DMS 273 (cell line): ENCODE measurements at regions not wholly inside any gene's neighbourhood (a gene's known extent, or its start where the extent isn't known, plus 50 kb on each side); places are given as distances from the start of the nearest gene placed in this dataset.
"Not testable (repeated sequence)": the region's sequence is repeated elsewhere in the genome, so short reads cannot be mapped to it uniquely, and the experiment has no call there.

ENCODE experiments used
- DNase-seq: peaks from one replicate; lab custom pipeline; 2025; ENCODE audit not compliant: unreplicated experiment; lab: John Stamatoyannopoulos, UW

DNA sequence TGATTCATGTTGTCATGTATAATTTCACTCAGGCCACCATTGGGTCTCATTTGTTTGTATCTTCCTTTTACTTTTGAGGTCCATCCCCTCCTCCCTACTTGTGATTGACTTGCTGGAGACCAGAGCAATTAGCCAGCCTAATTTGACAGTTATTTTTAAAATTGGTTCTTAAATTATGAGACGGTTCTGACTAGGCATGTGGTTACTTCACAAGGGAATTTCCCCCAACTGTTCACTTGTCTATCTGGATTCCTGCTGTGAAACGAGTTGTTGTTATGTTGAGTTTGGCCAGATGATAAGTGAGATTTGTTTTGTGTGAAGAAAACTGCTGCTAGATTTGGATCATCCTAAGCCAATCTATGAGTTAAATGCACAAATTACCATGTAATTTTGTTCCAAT is 359.1 kb downstream of the BARHL2 start:
- DNase-seq, result peak; percentile 53

DNA sequence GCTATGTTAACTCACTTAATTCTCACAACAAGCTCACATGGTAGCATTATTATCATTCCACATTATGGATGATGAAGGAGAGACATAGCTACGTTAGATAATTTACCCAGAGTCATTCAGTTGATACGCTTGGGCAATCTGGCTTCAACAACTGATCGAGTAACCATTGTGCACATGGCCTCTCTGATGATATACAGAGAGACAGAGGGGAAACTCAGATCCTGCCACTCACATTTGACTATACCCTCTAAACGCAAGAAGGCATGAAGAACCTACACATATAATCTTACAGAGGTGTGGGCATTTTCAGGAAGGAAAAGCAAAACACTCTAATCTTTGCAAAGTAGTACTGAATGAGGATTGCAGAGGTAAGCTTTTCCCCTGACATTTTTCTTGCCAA is 360.1 kb downstream of the BARHL2 start:
- no peak for DNase-seq

DNA sequence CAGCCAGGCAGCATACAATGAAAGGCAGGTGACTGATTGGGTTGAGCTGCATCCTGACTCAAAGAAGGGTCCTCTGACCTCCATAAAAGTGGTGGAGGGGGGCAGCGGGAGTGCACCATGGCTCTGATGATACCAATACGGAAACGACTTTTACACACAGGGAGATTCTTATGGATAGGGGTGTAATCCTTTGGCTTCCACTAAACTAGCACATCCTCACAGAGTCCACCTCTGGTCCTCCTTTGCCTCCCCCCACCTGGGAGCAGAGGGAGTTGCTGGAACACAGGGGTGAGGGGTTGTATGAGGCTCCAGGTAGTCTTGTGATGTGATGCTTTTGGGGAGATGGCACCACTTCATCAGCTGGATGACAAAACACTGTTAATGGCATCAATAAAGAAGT is 361.0 kb downstream of the BARHL2 start:
- DNase-seq, result no peak

DNA sequence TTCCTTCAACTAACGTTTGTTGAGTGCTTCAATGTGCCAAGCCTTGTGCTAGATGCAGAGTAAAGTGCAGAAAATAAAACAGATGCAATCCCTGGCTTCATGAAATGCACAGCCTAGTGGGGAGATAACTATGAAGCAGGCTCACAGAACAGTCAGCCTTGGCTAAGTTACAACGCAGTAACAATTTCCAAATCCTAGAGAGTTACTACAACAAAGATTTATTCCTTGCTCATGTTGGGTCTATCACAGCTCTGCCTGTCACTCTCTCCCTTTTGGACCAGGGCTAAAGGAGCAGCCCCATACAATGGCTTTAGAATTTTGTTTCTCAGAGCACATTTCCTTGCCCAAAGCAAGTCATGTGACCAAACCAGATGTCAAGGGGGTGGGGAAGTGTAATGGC is 359.8 kb downstream of the ZNF326 start:
- no peak for DNase-seq

DNA sequence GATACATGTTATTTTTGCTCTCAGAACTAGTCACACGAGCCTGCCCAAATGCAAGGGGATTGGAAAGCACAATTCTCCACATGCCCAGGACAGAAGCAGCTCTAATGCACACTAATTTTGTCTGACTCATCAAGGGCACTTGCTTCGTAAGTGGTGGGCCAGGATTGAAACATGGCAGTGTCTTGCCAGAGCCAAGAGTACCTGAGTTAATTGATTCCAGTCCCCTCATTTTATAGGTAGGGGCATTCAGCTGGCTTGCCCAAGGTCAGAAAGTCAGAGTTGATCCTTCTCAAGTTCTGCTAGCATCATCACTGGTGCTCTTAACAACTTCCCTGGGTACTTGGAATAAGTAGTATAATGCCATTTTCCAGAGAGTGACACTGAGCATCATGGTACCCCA is 356.1 kb downstream of the ZNF326 start:
- DNase-seq, result no peak

DNA sequence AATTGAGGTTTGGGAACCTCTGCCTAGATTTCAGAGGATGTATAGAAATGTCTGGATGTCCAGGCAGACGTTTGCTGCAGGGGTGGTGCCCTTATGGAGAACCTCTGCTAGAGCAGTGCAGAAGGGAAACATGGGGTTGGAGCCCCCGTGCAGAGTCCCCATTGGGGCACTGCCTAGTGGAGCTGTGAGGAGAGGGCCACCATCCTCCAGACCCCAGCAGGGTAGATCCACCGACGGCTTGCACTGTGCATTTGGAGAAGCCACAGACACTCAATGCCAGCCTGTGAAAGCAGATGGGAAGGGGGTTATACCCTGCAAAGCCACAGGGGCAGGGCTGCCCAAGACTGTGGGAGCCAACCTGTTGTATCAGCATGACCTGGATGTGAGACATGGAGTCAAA is 354.6 kb downstream of the ZNF326 start:
- DNase-seq, result no peak

DNA sequence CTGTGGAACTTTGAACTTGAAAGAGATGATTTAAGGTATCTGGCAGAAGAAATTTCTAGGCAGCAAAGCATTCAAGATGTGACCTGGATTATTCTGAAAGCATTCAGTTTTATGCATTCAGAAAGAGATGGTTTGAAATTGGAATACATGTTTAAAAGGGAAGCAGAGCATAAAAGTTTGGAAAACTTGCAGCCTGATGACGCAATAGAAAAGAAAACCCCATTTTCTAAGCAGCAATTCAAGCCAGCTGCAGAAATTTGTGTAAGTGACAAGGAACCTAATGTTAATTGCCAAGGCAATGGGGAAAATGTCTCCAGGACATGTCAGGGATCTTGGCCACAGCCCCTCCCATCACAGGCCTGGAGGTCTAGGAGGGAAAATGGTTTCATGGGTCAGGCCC is 354.0 kb downstream of the ZNF326 start:
- no peak for DNase-seq

DNA sequence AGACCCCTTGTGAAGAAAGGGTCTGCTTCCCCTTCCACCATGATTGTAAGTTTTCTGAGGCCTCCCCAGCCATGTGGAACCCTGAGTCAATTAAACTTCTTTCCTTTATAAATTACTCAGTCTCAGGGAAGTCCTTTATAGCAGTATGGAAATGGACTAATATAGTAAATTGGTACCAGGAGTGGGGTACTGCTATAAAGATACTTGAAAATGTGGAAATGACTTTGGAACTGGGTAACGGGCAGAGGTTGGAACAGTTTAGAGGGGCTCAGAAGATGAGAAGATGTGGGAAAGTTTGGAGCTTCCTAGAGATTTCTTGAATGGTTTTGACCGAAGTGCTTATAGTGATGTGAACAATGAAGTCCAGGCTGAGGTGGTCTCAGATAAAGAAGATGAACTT is 353.5 kb downstream of the ZNF326 start:
- DNase-seq, result not testable (repeated sequence)

DNA sequence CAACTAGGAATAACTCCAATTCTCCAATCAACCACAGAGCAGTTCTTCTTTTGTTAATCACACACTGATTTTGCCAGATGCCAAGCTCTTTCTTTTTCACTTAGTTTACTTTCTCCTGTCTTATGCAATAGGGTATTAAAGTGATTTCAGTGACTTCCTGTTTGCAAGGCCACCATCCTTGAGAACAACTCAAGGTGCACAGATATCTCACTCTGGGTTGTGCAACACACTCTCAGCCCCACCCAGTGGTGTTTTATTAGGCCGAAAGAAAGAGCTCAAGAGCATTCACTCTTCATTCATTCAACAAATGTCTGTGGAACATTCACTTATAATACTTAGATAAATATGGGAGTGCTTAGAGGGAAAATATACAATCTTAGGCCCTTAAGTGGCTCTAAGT is 352.5 kb downstream of the ZNF326 start:
- no peak for DNase-seq

DNA sequence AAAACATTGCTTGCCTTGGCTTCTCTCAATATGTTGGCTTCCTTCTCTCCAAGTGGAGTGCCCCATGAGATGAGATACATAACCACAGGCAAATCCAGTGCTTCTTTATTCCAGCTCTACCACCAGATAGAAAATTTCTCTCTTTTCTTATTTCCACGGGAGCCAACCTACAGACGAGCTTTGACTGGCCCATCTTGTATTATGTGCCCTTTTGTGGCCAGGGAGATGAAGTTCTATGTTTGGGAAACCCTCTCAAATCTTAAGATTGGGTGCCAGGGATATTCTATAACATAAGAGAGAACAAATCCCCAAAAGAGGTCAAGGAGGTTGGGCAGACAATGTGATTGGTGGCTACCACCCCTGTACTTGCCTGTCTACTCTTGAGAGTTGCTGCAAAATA is 351.8 kb downstream of the ZNF326 start:
- DNase-seq, result no peak

DNA sequence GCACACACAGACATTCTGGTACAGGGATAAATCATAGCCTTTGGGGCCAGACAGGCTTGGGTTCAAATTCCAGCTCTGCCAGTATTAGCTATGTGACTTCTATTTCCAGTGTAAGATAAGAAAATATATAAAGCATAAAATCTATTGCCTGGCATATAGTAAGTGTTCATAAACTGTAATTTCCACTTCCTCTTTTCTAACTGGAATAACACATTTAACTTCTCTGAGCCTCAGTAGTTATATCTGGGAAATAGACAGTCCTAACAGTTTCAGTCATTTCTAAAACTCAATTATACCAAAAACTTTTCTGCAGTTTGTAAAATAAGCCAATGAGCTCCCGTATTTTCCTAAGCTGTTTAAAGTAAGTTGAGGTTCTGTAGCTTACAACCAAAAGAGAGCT is 351.4 kb downstream of the ZNF326 start:
- no peak for DNase-seq

DNA sequence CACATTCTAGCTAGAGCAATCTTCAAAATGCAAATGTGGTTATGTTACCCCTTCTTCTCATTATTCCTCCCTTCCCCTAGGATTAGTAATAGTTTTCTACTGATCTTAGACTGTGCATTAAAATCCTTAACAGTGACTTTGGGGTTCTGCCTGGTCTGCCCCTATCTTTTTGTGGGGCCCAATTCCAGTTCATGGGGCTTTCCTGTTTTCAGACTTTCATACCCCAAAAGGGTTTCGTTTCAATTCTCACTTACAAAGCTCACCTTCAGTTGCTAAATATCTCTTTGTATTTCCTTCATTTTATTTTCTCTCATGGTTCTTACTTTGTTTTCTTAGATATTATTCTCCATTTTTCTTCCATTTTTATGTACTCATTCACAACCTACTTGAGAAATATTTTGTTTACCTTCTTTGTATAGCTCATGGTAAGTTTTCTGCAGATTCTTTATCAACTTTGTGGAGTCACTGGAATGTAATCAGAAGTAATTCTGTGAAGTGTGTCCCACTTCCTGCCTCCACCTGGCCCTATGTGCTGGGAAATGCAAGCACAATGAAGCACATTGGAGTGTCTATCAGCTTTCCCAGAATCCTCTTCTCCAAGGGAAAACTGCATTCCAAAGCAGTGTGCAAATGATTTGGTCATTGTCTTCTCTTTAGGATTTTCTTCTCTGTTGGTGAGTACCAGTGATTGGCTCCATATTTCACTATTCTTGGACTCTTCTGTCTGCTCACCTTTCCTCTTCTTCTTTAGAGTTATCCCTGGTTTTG is 350.2 kb downstream of the ZNF326 start:
- no peak for DNase-seq

DNA sequence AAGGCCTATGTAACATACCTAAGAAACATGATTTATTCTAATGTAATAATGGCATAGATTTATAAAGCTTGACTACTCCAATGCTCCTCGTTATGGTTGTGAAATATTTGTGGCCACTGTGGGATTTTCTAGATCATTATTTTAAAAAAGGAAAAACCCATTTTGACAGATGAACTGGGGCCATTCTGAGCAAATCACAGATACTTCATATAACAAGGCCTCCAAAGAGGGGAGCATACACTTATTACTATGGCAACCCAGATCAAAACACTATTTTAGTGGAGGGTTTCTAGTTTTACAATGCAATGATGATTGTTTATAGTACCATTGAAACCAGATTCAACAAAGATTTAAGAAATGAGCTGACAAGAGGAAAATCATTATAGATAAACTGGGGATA is 346.6 kb downstream of the ZNF326 start:
- no peak for DNase-seq

DNA sequence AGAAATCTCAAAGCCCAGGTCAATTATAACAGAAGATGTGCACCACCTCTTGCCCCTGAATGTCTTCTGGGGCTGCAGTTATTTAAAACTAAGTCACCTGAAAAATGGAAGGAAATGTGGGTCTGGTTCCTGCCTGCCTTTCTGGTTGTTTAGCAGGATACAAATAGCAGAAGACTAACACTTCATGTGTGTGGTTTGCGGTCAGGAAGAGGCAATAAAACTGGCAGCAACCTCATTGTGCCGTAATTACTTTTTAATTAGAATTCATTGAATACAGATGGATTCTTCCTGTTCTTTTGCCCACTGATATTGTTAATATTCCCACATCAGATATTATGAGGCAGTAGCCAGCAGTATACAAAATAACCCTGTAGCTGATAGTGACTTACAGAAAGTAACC is 345.7 kb downstream of the ZNF326 start:
- no peak for DNase-seq

DNA sequence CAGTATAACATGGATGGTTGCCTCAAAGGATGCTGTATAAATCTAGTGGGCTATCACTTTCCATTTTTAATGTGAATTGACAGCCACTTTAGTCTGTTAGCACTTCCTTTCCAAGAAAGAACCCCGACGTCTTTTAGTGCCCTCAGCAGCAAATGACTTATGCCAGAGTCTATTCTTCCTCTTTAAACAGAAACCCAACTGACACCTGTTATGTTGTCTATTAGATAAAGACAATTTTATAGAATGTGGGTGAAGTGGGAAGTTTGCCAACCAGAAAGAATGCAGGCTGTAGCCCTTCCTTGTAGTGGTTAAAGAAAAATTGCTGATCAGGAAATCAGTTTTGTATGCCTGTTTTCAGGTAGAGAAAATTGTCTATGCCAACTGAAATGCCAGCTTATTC is 344.9 kb downstream of the ZNF326 start:
- no peak for DNase-seq

DNA sequence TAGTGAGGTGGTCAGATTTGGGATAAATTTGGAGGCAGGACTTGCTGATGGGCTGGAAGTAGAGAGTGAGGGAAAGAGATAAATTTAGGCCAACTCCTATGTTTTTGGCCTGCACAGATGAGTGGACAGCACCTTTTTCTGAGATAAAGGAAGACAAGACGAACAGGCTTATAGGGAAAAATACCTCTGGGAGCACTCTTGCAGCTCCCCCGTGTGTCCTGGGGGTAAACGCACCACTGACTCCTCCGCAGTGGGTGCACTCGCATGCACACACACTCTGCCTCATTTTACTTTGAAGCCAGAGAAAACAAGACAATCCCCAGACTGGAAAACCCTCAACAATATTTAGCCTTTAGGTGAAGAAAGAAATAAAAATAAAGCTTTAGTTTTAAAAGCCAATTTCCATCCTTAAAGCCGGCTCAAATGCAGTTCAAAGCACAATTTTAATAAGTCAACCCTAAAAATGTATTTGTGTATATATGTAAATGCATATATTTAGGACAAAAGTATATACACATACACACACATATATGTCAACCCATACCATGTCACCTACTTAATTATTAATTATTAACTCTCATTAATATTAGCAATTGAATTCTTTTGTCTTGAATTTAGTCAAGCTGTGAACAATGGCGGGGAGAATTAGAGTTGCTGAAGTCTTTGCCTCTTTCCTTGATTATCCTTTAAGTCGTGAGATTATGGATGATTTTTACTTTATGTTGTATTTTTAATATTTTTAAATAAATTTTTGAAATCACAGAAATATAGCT is 341.8 kb downstream of the ZNF326 start:
- no peak for DNase-seq

DNA sequence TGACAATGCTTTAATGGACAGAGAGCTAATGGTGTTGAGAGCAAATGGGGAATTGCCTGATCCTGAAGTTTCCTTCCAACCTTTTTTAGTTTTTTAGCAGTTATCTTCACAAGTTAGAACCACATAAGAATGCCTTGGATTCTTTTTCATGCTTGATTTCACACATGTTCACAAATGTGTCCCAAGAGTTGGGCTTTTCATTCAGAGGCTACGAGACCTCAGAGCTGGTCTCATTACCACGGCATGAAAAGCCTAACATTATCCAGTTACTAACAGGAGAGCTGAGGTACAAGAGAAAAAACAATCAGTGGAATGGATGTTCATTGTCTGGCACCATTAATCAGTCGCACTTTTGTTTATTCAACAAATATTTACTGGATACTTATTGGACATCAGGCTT is 340.6 kb downstream of the ZNF326 start:
- DNase-seq, result no peak

DNA sequence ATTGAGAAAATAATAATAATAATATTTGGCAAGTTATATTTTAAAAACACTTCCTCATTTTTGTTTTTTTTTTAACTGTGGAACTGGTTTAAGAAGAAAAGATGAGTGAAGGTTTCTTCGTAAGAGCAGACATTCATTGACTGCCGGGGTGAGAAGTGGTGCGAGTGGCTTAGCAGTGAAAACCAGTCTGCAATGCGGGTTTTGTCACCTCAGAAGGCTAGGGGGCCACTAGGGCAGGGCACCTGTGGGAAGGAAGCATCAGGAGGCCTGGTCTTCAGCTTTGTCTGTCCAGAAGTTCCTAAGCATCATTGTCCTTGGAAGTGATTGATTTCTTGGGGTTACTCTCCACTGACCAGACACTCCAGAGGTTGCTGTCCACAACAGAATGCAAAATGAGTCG is 339.2 kb downstream of the ZNF326 start:
- DNase-seq, result no peak

DNA sequence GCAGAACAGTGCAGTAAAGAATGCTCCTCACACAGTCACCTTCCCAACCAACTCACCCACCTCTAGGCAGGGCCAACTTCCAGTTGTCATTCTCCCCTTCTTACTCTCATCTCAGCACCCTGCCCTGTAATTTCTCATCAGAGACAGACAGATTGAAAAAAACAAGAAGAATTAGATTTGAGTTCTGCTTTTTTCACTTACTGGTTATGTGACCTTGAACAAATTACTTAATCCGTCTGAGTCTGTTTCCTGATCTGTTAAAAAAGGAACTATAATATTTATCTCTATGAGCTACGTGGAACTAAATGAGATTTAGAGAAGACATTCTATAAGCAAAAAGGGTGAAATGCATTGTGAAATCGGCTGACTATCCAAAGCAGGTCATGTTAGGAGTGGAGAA is 330.3 kb downstream of the ZNF326 start:
- DNase-seq, result no peak

DNA sequence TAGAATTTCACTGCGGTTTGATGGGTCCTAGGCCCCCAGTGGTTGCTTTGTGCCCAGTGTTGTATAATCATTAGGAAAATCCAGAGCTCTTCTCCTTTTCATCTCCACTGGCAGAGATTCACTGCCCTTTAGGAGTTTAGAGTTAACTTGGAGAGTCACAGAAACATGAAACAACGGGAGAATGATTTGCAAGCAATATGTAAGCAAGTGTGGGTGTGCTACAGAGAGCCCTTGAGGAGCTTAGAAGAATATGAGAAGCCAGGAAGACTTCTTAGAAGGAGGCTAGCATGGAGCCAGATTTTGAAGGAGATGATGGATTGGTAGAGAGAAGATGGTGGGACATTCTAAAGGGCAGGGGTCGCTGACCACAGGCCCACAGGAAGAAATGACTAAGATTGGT is 327.3 kb downstream of the ZNF326 start:
- DNase-seq, result no peak

DNA sequence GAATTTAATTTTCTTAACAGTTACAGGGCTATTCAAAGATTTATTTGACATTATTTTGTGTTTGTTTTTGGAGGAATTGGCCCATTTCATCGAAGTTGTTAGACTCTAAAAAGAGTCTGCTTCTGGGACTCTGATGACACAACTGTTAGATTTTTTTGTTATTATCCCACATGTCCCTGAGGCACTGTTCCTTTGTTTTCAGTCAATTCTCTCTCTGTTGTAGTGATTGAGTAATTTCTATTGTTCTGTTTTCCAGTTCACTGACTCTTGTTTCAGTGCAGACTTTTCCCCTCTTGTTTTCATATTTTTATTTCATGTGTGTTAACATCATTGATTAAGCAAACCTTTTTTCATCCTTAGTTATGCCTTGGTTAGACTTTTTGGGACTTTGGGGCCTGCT is 325.0 kb downstream of the ZNF326 start:
- no peak for DNase-seq

DNA sequence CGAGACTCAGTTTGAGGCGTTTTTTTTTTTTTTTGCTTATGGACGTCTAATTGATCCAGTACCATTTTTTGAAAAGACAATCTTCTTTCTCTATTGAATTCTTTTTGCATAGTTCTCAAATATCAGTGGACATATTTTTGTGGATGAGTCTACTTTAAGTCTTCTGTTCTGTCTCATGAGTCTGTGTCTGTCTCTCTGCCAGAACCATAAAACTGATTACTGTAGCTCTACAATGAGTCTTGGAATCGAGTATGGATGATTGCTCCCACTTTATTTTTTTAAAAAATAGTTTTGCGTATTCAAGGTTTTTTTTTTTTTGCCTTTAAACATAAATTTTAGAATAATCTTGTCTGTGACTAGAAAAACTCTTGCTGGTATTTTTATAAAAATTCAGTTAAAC is 323.5 kb downstream of the ZNF326 start:
- DNase-seq, result no peak

DNA sequence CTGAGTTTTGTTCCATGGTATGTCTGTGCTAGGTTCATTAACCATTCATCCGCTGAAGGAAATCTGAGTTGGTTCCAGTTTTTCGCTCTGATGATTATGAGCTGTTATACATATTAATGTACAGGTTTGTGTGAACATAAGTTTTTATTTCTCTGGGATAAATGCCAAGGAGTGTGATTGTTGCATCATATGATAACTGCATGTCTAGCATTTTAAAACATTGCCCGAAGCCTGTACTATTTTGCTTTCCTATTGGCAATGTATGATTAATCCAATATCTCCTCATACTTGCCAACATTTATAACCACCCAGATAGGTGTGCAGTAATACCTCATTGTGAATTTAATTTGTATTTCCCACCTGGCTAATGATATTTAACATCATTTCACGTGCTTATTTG is 322.7 kb downstream of the ZNF326 start:
- no peak for DNase-seq
